ENCODE measurements at regions not wholly inside any gene's neighbourhood (a gene's known extent, or its start where the extent isn't known, plus 50 kb on each side); places are given as distances from the start of the nearest gene placed in this dataset.

DNA sequence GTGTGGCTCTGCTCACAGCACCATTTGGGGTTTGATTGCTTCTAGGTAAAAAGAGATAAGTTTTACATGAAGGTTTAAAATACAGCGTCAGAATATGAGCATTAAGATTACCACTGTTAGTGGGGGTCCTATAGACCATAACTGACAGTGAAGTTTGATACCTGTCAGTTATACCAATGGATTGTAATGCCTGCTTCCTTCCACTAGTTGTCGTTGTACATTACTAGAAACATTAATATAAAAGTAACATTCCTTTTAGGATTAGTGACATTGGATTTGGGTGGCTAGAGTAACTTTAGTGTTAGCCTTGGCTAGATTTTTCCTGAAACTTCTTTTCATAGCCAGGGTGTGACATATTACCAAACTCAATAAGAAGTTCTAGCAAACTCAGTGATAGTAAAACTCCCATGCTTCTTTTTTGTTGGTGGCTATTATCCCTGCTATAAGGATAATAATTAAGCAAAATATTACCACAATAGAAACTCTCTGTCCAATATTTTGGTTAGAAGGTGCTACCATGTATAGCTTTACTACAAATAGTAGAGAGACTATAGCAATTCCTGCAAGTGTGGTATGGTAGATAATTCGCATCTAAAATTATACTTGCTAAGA lies 57.1 kb downstream of the FAM181B start:
- no peak for TF ChIP-seq EZH2phosphoT487 (IDR thresholded peaks at IDR 0.05; ENCODE audit: borderline replicate concordance, low read depth, low read length)
- TF ChIP-seq, protein P1, sequence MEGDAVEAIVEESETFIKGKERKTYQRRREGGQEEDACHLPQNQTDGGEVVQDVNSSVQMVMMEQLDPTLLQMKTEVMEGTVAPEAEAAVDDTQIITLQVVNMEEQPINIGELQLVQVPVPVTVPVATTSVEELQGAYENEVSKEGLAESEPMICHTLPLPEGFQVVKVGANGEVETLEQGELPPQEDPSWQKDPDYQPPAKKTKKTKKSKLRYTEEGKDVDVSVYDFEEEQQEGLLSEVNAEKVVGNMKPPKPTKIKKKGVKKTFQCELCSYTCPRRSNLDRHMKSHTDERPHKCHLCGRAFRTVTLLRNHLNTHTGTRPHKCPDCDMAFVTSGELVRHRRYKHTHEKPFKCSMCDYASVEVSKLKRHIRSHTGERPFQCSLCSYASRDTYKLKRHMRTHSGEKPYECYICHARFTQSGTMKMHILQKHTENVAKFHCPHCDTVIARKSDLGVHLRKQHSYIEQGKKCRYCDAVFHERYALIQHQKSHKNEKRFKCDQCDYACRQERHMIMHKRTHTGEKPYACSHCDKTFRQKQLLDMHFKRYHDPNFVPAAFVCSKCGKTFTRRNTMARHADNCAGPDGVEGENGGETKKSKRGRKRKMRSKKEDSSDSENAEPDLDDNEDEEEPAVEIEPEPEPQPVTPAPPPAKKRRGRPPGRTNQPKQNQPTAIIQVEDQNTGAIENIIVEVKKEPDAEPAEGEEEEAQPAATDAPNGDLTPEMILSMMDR (conservative IDR thresholded peaks at IDR 0.05; ENCODE audit: low read length): peak; percentile 79
